ENCODE measurements at regions not wholly inside any gene's neighbourhood (a gene's known extent, or its start where the extent isn't known, plus 50 kb on each side); places are given as distances from the start of the nearest gene placed in this dataset.

GRCh38 chr21:29396951-29397455 is 98.3 kb downstream of the BACH1 start:
- ChIA-PET CTCF (no interaction called here), POLR2A (no interaction called here)
- DNase-seq (ENCODE audit: extremely low spot score): no peak
- TF ChIP-seq CTCF (IDR thresholded peaks at IDR 0.05; ENCODE audit: control extremely low read depth, extremely low read depth, low read depth, missing control alignments): no peak

GRCh38 chr21:29403301-29403700 is 104.6 kb downstream of the BACH1 start:
- ChIA-PET POLR2A (no interaction called here), CTCF (no interaction called here)
- no peak for DNase-seq (ENCODE audit: extremely low spot score)
- TF ChIP-seq CTCF (IDR thresholded peaks at IDR 0.05; ENCODE audit: control extremely low read depth, extremely low read depth, low read depth, missing control alignments): no peak

- no peak for TF ChIP-seq CTCF (IDR thresholded peaks at IDR 0.05; ENCODE audit: control extremely low read depth, extremely low read depth, low read depth, missing control alignments)
- no peak for DNase-seq (ENCODE audit: extremely low spot score)
- POLR2A ChIA-PET: no interaction called here
- CTCF ChIA-PET: no interaction called here
Observed at GRCh38 chr21:29403922-29404538, 105.3 kb downstream of the BACH1 start.

GRCh38 chr21:29405503-29406122 is 106.9 kb downstream of the BACH1 start:
- no peak for TF ChIP-seq CTCF (IDR thresholded peaks at IDR 0.05; ENCODE audit: control extremely low read depth, extremely low read depth, low read depth, missing control alignments)
- CTCF ChIA-PET: no interaction called here
- POLR2A ChIA-PET: no interaction called here
- no peak for DNase-seq (ENCODE audit: extremely low spot score)

- DNase-seq (ENCODE audit: extremely low spot score): no peak
- no peak for TF ChIP-seq CTCF (IDR thresholded peaks at IDR 0.05; ENCODE audit: control extremely low read depth, extremely low read depth, low read depth, missing control alignments)
- ChIA-PET POLR2A (no interaction called here), CTCF (no interaction called here)
Observed at GRCh38 chr21:29406385-29406784, 107.7 kb downstream of the BACH1 start.

GRCh38 chr21:29407571-29407970 is 108.8 kb downstream of the BACH1 start:
- DNase-seq (ENCODE audit: extremely low spot score): no peak
- TF ChIP-seq CTCF (IDR thresholded peaks at IDR 0.05; ENCODE audit: control extremely low read depth, extremely low read depth, low read depth, missing control alignments): no peak
- ChIA-PET CTCF (interaction anchor here (1.5 kb wide), 1 partner anchor 36 kb away, joined by 3 read pairs; no protein-coding TSS in a partner anchor), POLR2A (no interaction called here)
